Endodermal cell (in vitro differentiated cells): ENCODE measurements at regions not wholly inside any gene's neighbourhood (a gene's known extent, or its start where the extent isn't known, plus 50 kb on each side); places are given as distances from the start of the nearest gene placed in this dataset.
A peak's percentile ranks its signal among the peaks of the same experiment; 100 is the strongest.
"Not testable (repeated sequence)": the region's sequence is repeated elsewhere in the genome, so short reads cannot be mapped to it uniquely, and the experiment has no call there.

Experiments
- DNase-seq: peaks from one replicate; pipeline ENCODE4 v3.0.0-alpha.2; 2017
- H3K27ac ChIP-seq: 2 replicates; pipeline ENCODE4 v1.5.1; 2013; ENCODE audit warnings: mild to moderate bottlenecking, low read depth, low read length, moderate library complexity
- H3K27me3 ChIP-seq: 2 replicates; pipeline ENCODE4 v1.6.1; 2013; ENCODE audit warnings: mild to moderate bottlenecking, low read length, moderate library complexity; ENCODE audit not compliant: insufficient read depth, control insufficient read depth, poor library complexity, severe bottlenecking
- H3K36me3 ChIP-seq: 2 replicates; pipeline ENCODE4 v1.7.0; 2013; ENCODE audit warnings: mild to moderate bottlenecking, low read length, moderate library complexity; ENCODE audit not compliant: control insufficient read depth, insufficient read depth
- H3K4me1 ChIP-seq: one replicate; pipeline ENCODE4 v1.7.0; 2013; ENCODE audit warnings: low read length; ENCODE audit not compliant: control insufficient read depth, insufficient read depth
- H3K4me3 ChIP-seq: 2 replicates; pipeline ENCODE4 v1.5.1; 2013; ENCODE audit warnings: mild to moderate bottlenecking, low read length, moderate library complexity
- H3K9ac ChIP-seq: 2 replicates; pipeline ENCODE4 v1.6.1; 2013; ENCODE audit warnings: mild to moderate bottlenecking, low read length, moderate library complexity; ENCODE audit not compliant: poor library complexity, severe bottlenecking; ENCODE audit errors: extremely low read depth
- H3K9me3 ChIP-seq: 2 replicates; pipeline ENCODE4 v1.6.1; 2013; ENCODE audit warnings: mild to moderate bottlenecking, low read length, moderate library complexity; ENCODE audit not compliant: control insufficient read depth
- H3K27ac Mint-ChIP-seq: 2 replicates; pipeline ENCODE4 v1.8.0; 2020; ENCODE audit warnings: mixed read lengths
- H3K27me3 Mint-ChIP-seq: 2 replicates; pipeline ENCODE4 v1.8.0; 2021; ENCODE audit warnings: mild to moderate bottlenecking, mixed read lengths; ENCODE audit not compliant: insufficient read depth
- H3K36me3 Mint-ChIP-seq: 2 replicates; pipeline ENCODE4 v1.8.0; 2020; ENCODE audit warnings: low read depth, mixed read lengths
- H3K4me1 Mint-ChIP-seq: 2 replicates; pipeline ENCODE4 v1.8.0; 2020; ENCODE audit warnings: mixed read lengths
- H3K4me3 Mint-ChIP-seq: 2 replicates; pipeline ENCODE4 v1.8.0; 2020; ENCODE audit warnings: mild to moderate bottlenecking, moderate library complexity, mixed read lengths
- H3K9me3 Mint-ChIP-seq: 2 replicates; pipeline ENCODE4 v1.8.0; 2020; ENCODE audit warnings: mild to moderate bottlenecking, mixed read lengths
- WGBS, 2 experiments: methylation state at CpG; one replicate each; pipeline versions ENCODE4 v1.1.5 to v1.1.7; 2013; ENCODE audit warnings: missing lambda C conversion rate in 2 of 2, mixed read lengths in 1 of 2; ENCODE audit not compliant: insufficient coverage in 1 of 2, insufficient read length in 1 of 2; 5-methylcytosine and 5-hydroxymethylcytosine counted together
- TF ChIP-seq, protein P1 (sequence below): fragments of 200-600 bp; sonication (generic); conservative IDR thresholded peaks from 2 replicates; pipeline ENCODE4 v1.5.0; 2021; ENCODE audit warnings: antibody characterized with exemption, mild to moderate bottlenecking

DNA sequence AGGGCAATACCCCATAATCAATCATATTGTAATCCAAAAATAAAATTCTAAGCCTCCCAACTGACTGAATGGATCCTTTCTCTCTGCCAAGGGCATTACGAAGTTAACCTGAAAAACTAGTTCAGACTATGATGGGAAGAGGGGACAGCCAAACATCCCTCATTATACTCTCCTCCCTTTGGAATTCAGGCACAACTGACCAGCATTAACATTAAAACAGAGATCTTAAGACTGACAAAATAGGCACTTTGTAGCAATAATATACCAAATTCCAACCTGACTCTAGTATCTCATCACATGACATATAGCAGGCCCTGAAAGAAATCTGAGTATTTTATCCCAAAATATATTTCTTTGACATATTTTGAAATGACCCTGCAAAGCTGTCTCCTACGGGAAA lies 55.0 kb upstream of the SPP1 start:
- DNase-seq, result no peak
- Mint-ChIP-seq H3K36me3 (peaks cover 7% of the 10 kb centered on the region), H3K4me3 (peak overlapping the region; percentile 93), H3K27me3 (no peaks in the 10 kb centered on the region), H3K27ac (peak overlapping the region; percentile 99), H3K9me3 (no peaks in the 10 kb centered on the region), H3K4me1 (peaks cover 56% of the 10 kb centered on the region)
- TF ChIP-seq, protein P1, sequence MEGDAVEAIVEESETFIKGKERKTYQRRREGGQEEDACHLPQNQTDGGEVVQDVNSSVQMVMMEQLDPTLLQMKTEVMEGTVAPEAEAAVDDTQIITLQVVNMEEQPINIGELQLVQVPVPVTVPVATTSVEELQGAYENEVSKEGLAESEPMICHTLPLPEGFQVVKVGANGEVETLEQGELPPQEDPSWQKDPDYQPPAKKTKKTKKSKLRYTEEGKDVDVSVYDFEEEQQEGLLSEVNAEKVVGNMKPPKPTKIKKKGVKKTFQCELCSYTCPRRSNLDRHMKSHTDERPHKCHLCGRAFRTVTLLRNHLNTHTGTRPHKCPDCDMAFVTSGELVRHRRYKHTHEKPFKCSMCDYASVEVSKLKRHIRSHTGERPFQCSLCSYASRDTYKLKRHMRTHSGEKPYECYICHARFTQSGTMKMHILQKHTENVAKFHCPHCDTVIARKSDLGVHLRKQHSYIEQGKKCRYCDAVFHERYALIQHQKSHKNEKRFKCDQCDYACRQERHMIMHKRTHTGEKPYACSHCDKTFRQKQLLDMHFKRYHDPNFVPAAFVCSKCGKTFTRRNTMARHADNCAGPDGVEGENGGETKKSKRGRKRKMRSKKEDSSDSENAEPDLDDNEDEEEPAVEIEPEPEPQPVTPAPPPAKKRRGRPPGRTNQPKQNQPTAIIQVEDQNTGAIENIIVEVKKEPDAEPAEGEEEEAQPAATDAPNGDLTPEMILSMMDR, result no peak
- H3K27me3 ChIP-seq, result no peaks in the 10 kb centered on the region
- peaks cover 12% of the 10 kb centered on the region for H3K4me1 ChIP-seq
- 59 to 83% methylated on average over 1 to 2 of the region's 2 CpGs for WGBS, 2 experiments
- peak overlapping the region; percentile 77 for H3K4me3 ChIP-seq
- H3K36me3 ChIP-seq, result no peaks in the 10 kb centered on the region
- no peak overlapping the region for H3K27ac ChIP-seq
- no peak overlapping the region for H3K9ac ChIP-seq
- H3K9me3 ChIP-seq, result no peaks in the 10 kb centered on the region

DNA sequence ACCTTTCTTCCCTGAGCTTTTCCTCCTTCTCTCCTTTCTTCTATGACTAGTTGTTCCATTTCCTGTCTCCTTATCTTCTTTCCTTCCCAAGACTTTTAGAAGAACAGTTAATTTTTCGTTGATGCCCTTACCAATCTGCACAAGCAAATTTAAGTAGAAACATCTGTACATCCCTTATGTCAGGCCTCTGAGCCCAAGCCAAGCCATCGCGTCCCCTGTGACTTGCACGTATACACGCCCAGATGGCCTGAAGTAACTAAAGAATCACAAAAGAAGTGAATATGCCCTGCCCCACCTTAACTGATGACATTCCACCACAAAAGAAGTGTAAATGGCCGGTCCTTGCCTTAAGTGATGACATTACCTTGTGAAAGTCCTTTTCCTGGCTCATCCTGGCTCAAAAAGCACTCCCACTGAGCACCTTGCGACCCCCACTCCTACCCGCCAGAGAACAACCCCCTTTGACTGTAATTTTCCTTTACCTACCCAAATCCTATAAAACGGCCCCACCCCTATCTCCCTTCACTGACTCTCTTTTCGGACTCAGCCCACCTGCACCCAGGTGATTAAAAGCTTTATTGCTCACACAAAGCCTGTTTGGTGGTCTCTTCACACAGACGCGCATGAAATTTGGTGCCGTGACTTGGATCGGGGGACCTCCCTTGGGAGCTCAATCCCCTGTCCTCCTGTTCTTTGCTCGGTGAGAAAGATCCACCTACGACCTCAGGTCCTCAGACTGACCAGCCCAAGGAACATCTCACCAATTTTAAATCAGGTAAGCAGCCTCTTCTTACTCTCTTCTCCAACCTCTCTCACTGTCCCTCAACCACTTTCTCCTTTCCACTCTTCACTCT lies 53.7 kb upstream of the SPP1 start:
- H3K36me3 ChIP-seq, H3K27ac ChIP-seq, H3K27me3 ChIP-seq, H3K27me3 Mint-ChIP-seq, H3K9me3 ChIP-seq, H3K9me3 Mint-ChIP-seq, H3K4me1 ChIP-seq, H3K36me3 Mint-ChIP-seq: not testable (repeated sequence)
- H3K27ac Mint-ChIP-seq, result peak overlapping the region; percentile 99
- H3K9ac ChIP-seq, result peak overlapping the region; percentile 75
- DNase-seq, result peak; percentile 79
- peak overlapping the region; percentile 77 for H3K4me3 ChIP-seq
- WGBS, 2 experiments, result 5 to 29% methylated on average over 2 to 13 of the region's 16 CpGs
- H3K4me3 Mint-ChIP-seq, result peak overlapping the region; percentile 93
- H3K4me1 Mint-ChIP-seq, result peaks cover 49% of the 10 kb centered on the region

DNA sequence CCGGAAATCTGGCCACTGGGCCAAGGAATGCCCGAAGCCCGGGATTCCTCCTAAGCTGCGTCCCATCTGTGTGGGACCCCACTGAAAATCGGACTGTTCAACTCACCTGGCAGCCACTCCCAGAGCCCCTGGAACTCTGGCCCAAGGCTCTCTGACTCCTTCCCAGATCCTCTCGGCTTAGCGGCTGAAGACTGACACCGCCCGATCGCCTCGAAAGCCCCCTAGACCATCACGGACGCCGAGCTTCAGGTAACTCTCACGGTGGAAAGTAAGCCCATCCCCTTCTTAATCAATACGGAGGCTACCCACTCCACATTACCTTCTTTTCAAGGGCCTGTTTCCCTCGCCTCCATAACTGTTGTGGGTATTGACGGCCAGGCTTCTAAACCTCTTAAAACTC lies 51.4 kb upstream of the SPP1 start:
- Histone ChIP-seq H3K9ac (peak overlapping the region; percentile 41), H3K4me3 (peak overlapping the region; percentile 74)
- not testable (repeated sequence) for H3K36me3 ChIP-seq, H3K36me3 Mint-ChIP-seq, H3K9me3 ChIP-seq, DNase-seq, H3K4me1 ChIP-seq, H3K27ac ChIP-seq, H3K27me3 Mint-ChIP-seq, H3K9me3 Mint-ChIP-seq, H3K27me3 ChIP-seq
- WGBS, 2 experiments, result 11% methylated on average over 14 of the region's 18 CpGs; no CpG with 5 or more reads in 1 of the 2 experiments
- Mint-ChIP-seq H3K4me1 (peaks cover 36% of the 10 kb centered on the region), H3K4me3 (peak overlapping the region; percentile 93), H3K27ac (peak overlapping the region; percentile 94)
